ENCODE measurements at regions not wholly inside any gene's neighbourhood (a gene's known extent, or its start where the extent isn't known, plus 50 kb on each side); places are given as distances from the start of the nearest gene placed in this dataset.

DNA sequence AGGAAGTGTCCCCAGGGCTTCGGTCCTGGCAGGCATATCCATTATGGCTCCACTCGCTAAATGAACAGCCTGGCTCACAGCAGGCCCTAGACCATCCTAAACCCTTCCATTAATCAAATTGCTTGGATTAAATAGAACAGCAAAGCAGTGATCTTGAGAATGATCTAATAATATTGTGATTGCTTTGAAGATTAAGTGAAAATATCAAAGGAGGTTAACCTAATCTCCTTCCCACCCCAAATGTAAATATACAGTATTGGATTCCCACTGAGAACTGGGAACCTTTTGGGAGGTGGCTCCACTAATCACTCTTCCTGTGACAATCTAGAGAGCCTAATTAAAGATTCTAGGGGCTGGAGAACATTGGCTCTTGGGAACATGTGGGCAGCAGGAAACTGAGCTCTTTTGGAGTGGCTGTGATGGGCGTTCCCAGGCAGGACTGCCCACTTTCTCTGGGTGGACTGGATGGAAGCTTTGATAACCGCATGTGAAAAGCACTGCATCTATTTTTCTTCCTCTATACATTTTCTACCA lies 68.3 kb upstream of the FRMD1 start:
- TF ChIP-seq, protein P1, sequence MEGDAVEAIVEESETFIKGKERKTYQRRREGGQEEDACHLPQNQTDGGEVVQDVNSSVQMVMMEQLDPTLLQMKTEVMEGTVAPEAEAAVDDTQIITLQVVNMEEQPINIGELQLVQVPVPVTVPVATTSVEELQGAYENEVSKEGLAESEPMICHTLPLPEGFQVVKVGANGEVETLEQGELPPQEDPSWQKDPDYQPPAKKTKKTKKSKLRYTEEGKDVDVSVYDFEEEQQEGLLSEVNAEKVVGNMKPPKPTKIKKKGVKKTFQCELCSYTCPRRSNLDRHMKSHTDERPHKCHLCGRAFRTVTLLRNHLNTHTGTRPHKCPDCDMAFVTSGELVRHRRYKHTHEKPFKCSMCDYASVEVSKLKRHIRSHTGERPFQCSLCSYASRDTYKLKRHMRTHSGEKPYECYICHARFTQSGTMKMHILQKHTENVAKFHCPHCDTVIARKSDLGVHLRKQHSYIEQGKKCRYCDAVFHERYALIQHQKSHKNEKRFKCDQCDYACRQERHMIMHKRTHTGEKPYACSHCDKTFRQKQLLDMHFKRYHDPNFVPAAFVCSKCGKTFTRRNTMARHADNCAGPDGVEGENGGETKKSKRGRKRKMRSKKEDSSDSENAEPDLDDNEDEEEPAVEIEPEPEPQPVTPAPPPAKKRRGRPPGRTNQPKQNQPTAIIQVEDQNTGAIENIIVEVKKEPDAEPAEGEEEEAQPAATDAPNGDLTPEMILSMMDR (optimal IDR thresholded peaks at IDR 0.05 in 1 of 3, IDR thresholded peaks at IDR 0.05 in 1 of 3, conservative IDR thresholded peaks at IDR 0.05 in 1 of 3; ENCODE audit: extremely low read depth in 1 of 3, insufficient read depth in 2 of 3, low read length in 3 of 3), result no peak
- no peak for TF ChIP-seq EZH2 (IDR thresholded peaks at IDR 0.05; ENCODE audit: low read length)
